ENCODE measurements at regions not wholly inside any gene's neighbourhood (a gene's known extent, or its start where the extent isn't known, plus 50 kb on each side); places are given as distances from the start of the nearest gene placed in this dataset.

- DNase-seq (ENCODE audit: low read depth) = no peak
These were observed 699.9 kb downstream of the DSC3 start for GRCh38 chr18:30342675-30343074.

DNA sequence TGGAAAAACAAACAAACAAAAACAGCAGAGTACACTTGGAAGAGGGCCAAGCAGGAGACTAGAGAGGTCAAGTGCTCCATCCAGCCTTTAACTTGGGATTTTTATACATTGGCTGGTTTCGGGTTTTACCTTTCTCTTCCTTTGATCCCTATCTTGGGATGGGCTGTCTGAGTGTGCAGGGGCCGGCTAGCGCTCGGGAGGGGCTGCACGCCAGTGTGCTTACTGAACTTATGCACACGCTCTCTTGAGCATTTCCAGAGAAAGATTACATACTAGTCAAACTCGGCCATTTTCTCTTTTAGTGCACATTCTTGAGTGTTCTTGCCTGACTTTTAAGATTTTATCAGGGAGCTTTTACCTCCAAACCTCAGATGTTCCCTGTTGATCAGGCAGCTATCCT is 707.8 kb downstream of the DSC3 start:
- no peak for DNase-seq (ENCODE audit: low read depth)

DNA sequence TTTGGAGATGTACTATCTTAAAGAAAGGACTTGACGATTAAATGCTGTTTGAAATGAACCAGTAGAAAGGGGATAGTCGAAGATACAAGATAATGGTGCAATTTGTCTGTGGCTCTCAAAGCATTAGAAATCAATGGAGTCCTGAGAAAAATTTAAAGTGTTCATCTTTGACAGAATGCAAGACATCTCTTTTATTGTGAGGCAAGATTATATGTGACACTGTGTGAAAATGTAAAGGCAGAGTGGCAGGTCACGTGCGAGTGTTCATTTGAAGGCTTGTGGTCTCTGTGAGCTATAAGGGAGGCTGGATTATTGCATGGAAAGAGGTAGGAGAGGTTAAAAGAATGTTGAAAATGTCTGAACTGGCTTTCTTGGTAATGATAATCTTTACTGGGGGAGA is 709.2 kb downstream of the DSC3 start:
- no peak for DNase-seq (ENCODE audit: low read depth)

- DNase-seq (ENCODE audit: low read depth) = no peak
These were observed 713.7 kb downstream of the DSC3 start for GRCh38 chr18:30328839-30329238.

DNA sequence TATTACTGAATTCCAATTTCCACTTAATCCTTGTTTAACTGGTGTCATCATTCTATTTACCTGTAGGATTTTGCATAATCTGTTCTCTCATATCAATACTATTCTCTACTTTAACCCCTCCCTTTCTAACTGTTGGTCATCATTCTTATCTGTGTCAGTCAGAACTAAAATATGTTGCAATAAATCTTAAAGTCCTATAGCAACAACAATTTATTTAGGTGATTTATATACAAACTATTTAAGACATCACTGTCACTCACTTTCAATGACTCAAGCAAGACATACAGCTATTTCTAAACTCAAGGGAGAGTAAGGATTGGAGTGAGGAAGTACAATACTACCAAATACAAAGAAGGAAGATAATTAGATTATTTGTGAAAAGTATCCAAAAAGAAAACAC is 740.4 kb downstream of the DSC3 start:
- DNase-seq (ENCODE audit: low read depth) = no peak

DNA sequence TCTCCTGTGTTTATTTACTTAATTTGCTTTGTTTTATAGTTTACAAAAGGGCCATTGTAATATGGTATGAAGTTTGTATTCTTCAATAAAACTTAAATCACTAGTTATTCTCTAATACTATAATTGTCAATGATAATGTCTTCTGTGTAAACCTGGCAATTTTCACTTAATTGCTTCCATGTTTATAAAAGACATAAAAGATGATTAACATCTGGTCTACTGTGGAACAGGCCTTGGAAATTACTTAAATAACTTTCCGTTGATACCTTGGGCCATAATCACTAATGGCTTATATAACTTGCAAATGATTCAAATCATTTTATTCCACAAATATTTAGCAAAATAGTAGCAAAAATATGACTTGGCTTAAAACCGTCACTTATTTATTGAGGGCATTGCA is 743.8 kb downstream of the DSC3 start:
- DNase-seq (ENCODE audit: low read depth) = no peak

GRCh38 chr18:30288662-30289414 is 753.7 kb downstream of the DSC3 start:
- DNase-seq (ENCODE audit: low read depth) = no peak

DNA sequence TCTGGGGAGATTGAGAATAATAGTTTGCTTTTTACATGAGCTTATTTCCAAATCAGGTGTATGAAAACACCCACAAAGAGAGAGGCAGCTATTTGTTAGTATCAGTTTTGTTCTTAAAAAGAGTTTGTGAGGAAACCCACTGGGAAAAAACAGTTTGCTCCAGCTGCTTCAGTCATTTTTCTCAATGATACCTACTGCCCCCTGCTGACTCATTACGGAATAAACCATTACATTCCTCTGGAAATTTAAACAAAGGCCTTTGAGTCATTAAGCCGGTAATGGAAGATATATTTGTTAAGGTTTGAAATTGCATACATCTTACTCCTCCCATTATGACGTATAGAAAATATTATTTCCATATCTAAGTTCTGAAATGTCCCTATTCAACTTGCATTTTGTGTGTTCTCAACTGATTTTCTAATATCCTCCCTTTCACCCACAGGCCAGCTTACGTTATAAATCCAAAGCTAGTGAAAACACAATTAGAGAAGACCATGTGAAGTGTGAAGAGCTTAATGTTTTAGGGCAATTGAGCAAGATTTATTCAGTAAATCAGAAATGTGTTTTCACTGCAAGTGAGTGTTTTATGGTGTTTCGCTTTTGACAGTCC is 761.6 kb downstream of the DSC3 start:
- peak; percentile 24 for DNase-seq (ENCODE audit: low read depth)

DNA sequence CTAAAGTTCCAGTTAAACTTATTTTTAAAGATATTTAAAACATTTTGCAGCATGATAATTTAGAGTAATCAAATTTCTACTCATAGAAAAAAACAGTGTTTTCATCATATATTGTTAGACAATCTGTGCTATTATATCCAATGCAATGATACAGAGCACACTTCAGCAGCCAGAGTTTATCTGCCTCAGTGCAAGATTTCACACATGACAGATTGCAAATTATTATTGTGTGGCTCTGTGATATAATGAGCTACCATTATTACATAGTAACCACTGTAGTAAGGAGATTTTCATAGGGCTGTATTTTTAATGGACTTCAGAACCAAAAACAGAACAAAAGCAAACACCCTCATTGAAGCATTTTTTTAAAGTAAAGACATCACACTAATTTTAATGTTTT is 762.4 kb downstream of the DSC3 start:
- no peak for DNase-seq (ENCODE audit: low read depth)

DNA sequence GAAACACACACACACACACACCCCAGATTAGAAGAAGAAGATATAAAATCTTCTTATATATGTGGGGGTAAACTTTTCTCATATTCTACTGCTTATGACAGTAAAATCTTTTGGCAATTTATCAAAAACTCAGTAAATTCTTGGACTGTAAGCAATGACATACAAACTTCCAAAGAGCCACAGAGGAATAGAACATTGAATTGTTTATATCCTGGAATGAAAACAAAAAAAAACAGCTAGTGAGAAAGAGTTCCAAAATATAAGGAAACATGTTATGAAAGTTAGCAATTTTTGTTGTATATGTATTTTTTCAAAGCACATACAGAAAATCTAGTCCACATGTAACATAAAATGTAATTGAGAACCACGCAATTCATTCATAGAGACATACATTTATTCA is 764.9 kb downstream of the DSC3 start:
- no peak for DNase-seq (ENCODE audit: low read depth)

GRCh38 chr18:30271716-30272115 is 770.8 kb downstream of the DSC3 start:
- DNase-seq (ENCODE audit: low read depth) = no peak

DNA sequence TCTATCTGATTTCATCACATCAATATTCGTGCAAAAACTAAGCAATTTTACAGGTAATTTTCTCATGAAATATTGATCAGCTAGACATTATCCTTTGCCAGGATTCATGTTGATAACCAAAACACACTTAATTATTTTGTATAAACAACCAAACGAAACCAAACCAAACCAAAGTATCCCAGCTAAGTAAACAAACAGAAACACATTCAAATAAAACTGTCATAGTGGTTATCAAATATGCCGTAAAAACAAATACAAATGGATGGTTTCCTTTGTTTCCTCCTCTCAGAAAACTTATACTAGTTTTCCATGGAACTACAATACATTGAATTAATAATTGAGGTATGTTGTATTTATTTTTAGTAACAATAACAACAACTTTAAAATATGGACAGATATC is 777.4 kb downstream of the DSC3 start:
- no peak for DNase-seq (ENCODE audit: low read depth)

GRCh38 chr18:30254331-30254730 is 788.2 kb downstream of the DSC3 start:
- DNase-seq (ENCODE audit: low read depth) = no peak

- no peak for DNase-seq (ENCODE audit: low read depth)
These were observed 794.5 kb downstream of the DSC3 start for GRCh38 chr18:30248056-30248455.

- DNase-seq (ENCODE audit: low read depth) = no peak
These were observed 796.6 kb downstream of the DSC3 start for GRCh38 chr18:30245766-30246455.

DNA sequence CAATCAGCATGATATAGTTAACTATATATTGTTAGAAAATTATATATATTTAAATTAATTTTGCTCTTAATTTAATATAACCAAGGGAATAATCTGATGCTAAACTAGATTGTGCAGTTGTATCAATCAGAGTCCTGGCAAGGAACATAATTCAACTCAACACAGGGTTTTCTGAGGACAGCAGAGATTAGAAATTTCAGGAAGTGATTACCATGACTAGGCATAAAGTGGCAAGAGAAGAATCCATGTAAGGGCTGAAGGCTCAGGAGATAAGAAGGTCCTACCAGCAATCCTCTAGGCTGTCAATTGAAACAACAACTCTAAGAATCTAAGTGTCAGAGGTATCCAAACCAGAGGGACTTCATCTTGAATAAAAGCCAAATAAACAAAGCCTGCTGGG is 807.8 kb downstream of the DSC3 start:
- no peak for DNase-seq (ENCODE audit: low read depth)

GRCh38 chr18:30211112-30211511 is 831.4 kb downstream of the DSC3 start:
- DNase-seq (ENCODE audit: low read depth) = no peak

GRCh38 chr18:30208546-30208945 is 834.0 kb downstream of the DSC3 start:
- DNase-seq (ENCODE audit: low read depth) = no peak

- DNase-seq (ENCODE audit: low read depth) = no peak
These were observed 850.3 kb downstream of the DSC3 start for GRCh38 chr18:30192216-30192615.

DNA sequence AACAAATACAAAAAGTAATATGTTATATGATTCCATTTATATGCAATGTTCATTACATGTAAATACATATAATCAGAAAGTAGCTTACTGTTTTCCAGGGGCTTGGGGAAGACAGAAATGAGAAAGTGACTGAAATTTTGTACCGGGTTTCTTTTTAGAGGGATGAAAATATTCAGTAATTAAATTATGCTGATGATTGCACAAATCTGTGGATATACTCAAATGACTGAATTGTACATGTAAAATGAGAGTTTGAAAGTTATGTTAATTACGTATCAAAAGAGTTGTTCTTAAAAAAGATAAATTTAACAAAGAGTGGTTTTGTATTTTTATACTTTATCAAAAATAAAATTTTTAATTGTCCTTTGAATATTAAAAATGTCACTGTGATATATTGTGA is 856.3 kb downstream of the DSC3 start:
- no peak for DNase-seq (ENCODE audit: low read depth)

DNA sequence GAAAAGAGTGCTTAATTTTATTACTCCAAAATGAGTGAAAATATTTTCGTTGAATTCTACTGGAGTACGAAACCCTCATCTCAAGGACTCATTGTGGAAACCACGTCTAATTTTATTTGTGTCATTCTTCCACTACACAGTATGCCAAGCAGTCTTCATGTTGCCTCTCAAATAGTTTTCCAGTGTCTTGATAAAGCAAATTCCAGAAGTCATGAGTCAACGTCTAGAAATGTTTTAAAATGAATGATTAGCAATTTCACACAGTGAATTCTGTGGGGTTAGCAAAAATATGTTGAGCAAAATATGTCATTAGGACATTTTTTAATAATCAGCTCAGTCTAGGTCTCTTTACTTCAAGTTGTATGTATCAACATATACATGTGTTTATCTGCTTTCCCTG is 865.5 kb downstream of the DSC3 start:
- DNase-seq (ENCODE audit: low read depth) = no peak

DNA sequence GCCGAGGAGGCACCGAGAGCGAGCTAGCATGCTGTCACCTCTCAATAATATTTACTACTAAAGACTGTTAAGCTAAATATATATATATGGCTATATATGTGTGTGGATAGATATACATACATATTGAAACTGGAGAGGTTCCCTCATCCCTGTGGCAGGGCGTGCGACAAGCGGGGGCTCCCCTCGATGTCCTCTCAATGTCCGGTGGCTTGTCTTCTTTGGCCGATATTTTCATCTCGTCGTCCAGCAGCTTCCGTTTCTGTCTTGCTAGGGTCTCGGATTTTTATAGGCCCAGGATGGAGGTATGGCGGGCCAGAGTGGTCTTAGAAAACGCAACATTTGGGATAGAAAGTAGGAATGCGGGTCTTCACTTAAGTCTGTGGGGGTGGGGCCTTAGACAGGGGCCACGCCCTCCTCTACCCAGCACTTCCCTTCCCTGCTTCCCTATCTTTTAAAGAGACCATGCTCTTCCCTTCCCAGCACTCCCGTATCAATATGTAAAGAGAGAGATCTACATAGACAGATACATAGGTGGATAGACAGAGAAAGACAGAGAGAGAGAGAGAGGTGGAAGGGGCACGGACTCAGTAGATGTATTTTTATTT is 866.8 kb downstream of the DSC3 start:
- DNase-seq (ENCODE audit: low read depth) = no peak

- DNase-seq (ENCODE audit: low read depth) = no peak
These were observed 867.4 kb downstream of the DSC3 start for GRCh38 chr18:30175061-30175574.

Data from GM04504 (cell line).